ENCODE measurements at regions not wholly inside any gene's neighbourhood (a gene's known extent, or its start where the extent isn't known, plus 50 kb on each side); places are given as distances from the start of the nearest gene placed in this dataset.
"Not testable (repeated sequence)": the region's sequence is repeated elsewhere in the genome, so short reads cannot be mapped to it uniquely, and the experiment has no call there.

DNA sequence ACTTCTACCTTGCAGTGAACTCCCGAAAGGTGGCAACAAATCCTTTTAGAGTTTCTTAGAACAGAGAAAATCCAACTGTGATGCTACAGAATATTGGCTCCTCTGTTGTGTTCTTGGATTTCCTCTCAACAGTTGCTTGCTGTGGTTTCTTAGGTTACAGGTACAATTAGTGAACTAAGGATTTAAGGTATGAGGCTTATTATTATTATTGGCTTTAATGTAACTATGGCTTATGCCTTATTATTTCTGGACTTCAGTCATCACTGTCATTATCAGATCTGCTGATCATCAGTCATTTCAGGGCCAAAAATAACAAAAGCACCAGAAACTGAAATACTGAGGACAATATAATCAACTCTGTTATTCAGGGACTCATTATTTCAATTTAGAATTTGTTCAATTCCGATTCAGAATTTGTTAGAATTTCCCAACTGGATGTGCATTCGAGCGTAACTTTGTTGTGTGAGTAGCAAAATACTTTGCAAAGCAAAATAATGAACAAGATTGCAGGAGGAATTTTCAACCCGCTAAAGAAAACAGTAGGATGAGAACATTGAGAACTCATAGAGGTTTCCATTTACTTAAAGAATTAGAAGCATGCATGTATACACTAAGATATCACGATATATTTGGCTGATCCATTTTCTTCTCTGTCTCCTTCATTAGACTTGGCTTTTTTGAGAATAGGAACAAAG, 65.5 kb upstream of the AK4 start:
- Histone ChIP-seq H3K27me3 (ENCODE audit: insufficient read depth, poor library complexity, severe bottlenecking) (no peaks in the 10 kb centered on the region), H3K4me3 (replicated peaks; ENCODE audit: insufficient read depth, low read length) (no peak overlapping the region), H3K27ac (replicated peaks) (no peak overlapping the region)
- TF ChIP-seq POLR2AphosphoS5 (IDR thresholded peaks at IDR 0.05; ENCODE audit: low read depth) (no peak), SPI1 (IDR thresholded peaks at IDR 0.05; ENCODE audit: borderline replicate concordance, low read depth) (no peak), CTCF (IDR thresholded peaks at IDR 0.05; ENCODE audit: insufficient read depth, low read length) (no peak), GABPA (IDR thresholded peaks at IDR 0.05; ENCODE audit: low read depth) (no peak)
- TF ChIP-seq, protein P1, sequence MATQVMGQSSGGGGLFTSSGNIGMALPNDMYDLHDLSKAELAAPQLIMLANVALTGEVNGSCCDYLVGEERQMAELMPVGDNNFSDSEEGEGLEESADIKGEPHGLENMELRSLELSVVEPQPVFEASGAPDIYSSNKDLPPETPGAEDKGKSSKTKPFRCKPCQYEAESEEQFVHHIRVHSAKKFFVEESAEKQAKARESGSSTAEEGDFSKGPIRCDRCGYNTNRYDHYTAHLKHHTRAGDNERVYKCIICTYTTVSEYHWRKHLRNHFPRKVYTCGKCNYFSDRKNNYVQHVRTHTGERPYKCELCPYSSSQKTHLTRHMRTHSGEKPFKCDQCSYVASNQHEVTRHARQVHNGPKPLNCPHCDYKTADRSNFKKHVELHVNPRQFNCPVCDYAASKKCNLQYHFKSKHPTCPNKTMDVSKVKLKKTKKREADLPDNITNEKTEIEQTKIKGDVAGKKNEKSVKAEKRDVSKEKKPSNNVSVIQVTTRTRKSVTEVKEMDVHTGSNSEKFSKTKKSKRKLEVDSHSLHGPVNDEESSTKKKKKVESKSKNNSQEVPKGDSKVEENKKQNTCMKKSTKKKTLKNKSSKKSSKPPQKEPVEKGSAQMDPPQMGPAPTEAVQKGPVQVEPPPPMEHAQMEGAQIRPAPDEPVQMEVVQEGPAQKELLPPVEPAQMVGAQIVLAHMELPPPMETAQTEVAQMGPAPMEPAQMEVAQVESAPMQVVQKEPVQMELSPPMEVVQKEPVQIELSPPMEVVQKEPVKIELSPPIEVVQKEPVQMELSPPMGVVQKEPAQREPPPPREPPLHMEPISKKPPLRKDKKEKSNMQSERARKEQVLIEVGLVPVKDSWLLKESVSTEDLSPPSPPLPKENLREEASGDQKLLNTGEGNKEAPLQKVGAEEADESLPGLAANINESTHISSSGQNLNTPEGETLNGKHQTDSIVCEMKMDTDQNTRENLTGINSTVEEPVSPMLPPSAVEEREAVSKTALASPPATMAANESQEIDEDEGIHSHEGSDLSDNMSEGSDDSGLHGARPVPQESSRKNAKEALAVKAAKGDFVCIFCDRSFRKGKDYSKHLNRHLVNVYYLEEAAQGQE (IDR thresholded peaks at IDR 0.05; ENCODE audit: insufficient replicate concordance, low read depth): no peak
- no peak for DNase-seq (ENCODE audit: low read depth in 1 of 2, low spot score in 1 of 2)

- H3K27ac ChIP-seq (replicated peaks): no peak overlapping the region
- H3K27me3 ChIP-seq (ENCODE audit: insufficient read depth, poor library complexity, severe bottlenecking): no peaks in the 10 kb centered on the region
- DNase-seq (ENCODE audit: low read depth in 1 of 2, low spot score in 1 of 2): no peak
- TF ChIP-seq POLR2AphosphoS5 (IDR thresholded peaks at IDR 0.05; ENCODE audit: low read depth) (no peak), SPI1 (IDR thresholded peaks at IDR 0.05; ENCODE audit: borderline replicate concordance, low read depth) (no peak), GABPA (IDR thresholded peaks at IDR 0.05; ENCODE audit: low read depth) (no peak), CTCF (IDR thresholded peaks at IDR 0.05; ENCODE audit: insufficient read depth, low read length) (no peak)
- TF ChIP-seq, protein P1 (IDR thresholded peaks at IDR 0.05; ENCODE audit: insufficient replicate concordance, low read depth): no peak
- H3K4me3 ChIP-seq (replicated peaks; ENCODE audit: insufficient read depth, low read length): no peak overlapping the region
Measured at GRCh38 chr1:65083263-65083896, 64.6 kb upstream of the AK4 start.

DNA sequence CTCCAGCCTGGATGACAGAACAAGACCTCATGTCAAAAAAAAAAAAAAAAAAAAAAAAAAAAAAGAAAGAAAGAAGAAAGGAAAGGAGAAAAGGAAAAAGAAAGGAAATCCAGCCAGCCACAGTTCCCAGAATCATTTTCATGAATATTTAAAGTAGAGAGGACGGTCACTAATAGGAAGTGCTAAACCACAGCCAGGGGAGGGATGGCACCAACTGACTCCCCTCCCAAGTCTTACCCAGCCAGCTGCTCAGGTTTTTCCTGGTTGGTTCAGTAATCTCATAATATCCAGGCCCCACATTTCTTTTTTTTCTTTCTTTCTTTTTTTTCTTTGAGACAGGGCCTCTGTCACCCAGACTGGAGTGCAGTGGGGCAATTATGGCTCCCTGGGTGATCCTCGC, 63.9 kb upstream of the AK4 start:
- Histone ChIP-seq H3K27me3 (ENCODE audit: insufficient read depth, poor library complexity, severe bottlenecking) (no peaks in the 10 kb centered on the region), H3K27ac (replicated peaks) (peak overlapping the region; percentile 24; the same call in 1 of the 2 replicates), H3K4me3 (replicated peaks; ENCODE audit: insufficient read depth, low read length) (no peak overlapping the region)
- DNase-seq (ENCODE audit: low read depth in 1 of 2, low spot score in 1 of 2): peak in 1 of 2 experiments; percentile 59
- TF ChIP-seq SPI1 (IDR thresholded peaks at IDR 0.05; ENCODE audit: borderline replicate concordance, low read depth): peak; percentile 76
- TF ChIP-seq, protein P1 (IDR thresholded peaks at IDR 0.05; ENCODE audit: insufficient replicate concordance, low read depth): no peak

GRCh38 chr1:65087519-65087918, 60.5 kb upstream of the AK4 start:
- DNase-seq (ENCODE audit: low read depth in 1 of 2, low spot score in 1 of 2); H3K27ac ChIP-seq (replicated peaks); H3K27me3 ChIP-seq (ENCODE audit: insufficient read depth, poor library complexity, severe bottlenecking); H3K4me3 ChIP-seq (replicated peaks; ENCODE audit: insufficient read depth, low read length): not testable (repeated sequence)

Data from HL-60 (cell line).